ENCODE measurements at regions not wholly inside any gene's neighbourhood (a gene's known extent, or its start where the extent isn't known, plus 50 kb on each side); places are given as distances from the start of the nearest gene placed in this dataset.

- TF ChIP-seq, protein P1, sequence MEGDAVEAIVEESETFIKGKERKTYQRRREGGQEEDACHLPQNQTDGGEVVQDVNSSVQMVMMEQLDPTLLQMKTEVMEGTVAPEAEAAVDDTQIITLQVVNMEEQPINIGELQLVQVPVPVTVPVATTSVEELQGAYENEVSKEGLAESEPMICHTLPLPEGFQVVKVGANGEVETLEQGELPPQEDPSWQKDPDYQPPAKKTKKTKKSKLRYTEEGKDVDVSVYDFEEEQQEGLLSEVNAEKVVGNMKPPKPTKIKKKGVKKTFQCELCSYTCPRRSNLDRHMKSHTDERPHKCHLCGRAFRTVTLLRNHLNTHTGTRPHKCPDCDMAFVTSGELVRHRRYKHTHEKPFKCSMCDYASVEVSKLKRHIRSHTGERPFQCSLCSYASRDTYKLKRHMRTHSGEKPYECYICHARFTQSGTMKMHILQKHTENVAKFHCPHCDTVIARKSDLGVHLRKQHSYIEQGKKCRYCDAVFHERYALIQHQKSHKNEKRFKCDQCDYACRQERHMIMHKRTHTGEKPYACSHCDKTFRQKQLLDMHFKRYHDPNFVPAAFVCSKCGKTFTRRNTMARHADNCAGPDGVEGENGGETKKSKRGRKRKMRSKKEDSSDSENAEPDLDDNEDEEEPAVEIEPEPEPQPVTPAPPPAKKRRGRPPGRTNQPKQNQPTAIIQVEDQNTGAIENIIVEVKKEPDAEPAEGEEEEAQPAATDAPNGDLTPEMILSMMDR (IDR thresholded peaks at IDR 0.05; ENCODE audit: unreplicated experiment): no peak
- no peaks in the 10 kb centered on the region for H3K4me1 Mint-ChIP-seq (ENCODE audit: low read depth)
These were observed 220.8 kb upstream of the ZNF507 start for GRCh38 chr19:32124585-32124984.

DNA sequence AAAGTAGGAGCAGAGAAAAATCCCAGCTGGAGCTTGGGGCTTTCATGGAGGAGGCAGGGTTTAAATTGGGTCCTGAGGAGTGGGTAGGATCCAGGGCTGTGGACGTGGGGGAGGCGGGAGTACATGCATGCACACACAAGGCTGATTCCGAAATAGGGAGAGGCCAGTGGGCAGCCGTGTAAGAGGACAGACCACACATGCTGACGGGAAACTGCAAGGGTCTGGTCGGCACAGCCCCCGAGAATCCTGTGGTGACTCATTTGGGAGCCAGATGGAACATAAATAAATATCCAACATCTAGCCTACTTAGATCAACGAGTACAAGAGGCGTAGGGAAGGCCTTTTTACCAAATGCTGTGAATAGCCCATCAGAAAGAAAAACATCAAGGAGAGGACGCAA is 216.3 kb upstream of the ZNF507 start:
- Mint-ChIP-seq H3K27ac (no peak overlapping the region), H3K27me3 (no peaks in the 10 kb centered on the region), H3K4me3 (ENCODE audit: low read depth) (no peak overlapping the region), H3K9me3 (ENCODE audit: low read depth) (no peaks in the 10 kb centered on the region), H3K4me1 (ENCODE audit: low read depth) (no peaks in the 10 kb centered on the region), H3K36me3 (ENCODE audit: insufficient read depth) (no peaks in the 10 kb centered on the region)
- TF ChIP-seq, protein P1 (IDR thresholded peaks at IDR 0.05; ENCODE audit: unreplicated experiment): no peak
- DNase-seq (ENCODE audit: low spot score, unreplicated experiment): no peak

More at GRCh38 chr19:32124585-32124984, 220.8 kb upstream of the ZNF507 start:
- Mint-ChIP-seq H3K9me3 (ENCODE audit: low read depth) (no peaks in the 10 kb centered on the region), H3K27me3 (no peaks in the 10 kb centered on the region), H3K4me3 (ENCODE audit: low read depth) (no peak overlapping the region), H3K27ac (no peak overlapping the region), H3K36me3 (ENCODE audit: insufficient read depth) (no peaks in the 10 kb centered on the region)
- no peak for DNase-seq (ENCODE audit: low spot score, unreplicated experiment)

DNA sequence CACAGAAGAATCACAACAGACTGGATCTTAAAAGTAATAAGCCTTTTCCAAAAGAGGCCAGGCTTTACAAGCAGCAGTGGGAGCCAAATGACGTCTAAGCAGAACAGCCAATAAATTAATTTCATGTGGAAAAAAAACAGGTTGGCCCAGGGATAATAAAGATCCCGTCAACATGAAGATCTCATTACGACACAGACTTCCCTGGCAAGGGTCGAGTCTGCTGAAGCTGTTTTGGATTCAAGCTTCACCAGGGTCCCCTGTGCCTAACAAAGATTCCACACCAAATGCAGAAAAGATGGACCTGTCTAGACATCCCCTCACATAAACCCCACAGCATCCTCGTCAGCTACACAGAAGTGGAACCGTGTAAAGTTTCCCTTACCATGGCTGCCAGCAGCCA is 215.1 kb upstream of the ZNF507 start:
- DNase-seq (ENCODE audit: low spot score, unreplicated experiment): no peak
- no peaks in the 10 kb centered on the region for H3K9me3 Mint-ChIP-seq (ENCODE audit: low read depth)
- H3K27ac Mint-ChIP-seq: no peak overlapping the region
- TF ChIP-seq, protein P1 (IDR thresholded peaks at IDR 0.05; ENCODE audit: unreplicated experiment): no peak
- no peaks in the 10 kb centered on the region for H3K4me1 Mint-ChIP-seq (ENCODE audit: low read depth)
- H3K4me3 Mint-ChIP-seq (ENCODE audit: low read depth): no peak overlapping the region
- H3K36me3 Mint-ChIP-seq (ENCODE audit: insufficient read depth): no peaks in the 10 kb centered on the region
- H3K27me3 Mint-ChIP-seq: no peaks in the 10 kb centered on the region

DNA sequence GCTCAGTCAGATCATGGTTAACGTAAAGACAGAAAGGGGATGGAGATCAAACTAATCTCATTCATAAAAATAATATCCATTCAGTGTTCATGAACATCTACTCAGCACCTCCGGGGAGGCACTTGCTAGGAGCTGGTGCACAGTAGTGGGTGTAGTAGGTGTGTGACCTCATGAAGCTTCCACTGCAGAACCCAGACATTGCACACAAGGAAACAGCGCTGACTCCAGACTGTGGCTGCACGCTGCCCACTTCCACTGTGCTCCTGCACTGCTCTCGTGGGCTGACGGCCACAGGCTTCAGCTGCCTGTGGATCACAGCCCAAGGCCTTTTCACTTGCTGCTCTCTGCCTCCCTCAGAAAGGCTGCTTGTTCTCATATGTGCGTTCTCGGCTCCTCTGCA is 214.4 kb upstream of the ZNF507 start:
- Mint-ChIP-seq H3K36me3 (ENCODE audit: insufficient read depth) (no peaks in the 10 kb centered on the region), H3K27ac (no peak overlapping the region), H3K9me3 (ENCODE audit: low read depth) (no peaks in the 10 kb centered on the region), H3K4me3 (ENCODE audit: low read depth) (no peak overlapping the region), H3K27me3 (peaks cover 2% of the 10 kb centered on the region), H3K4me1 (ENCODE audit: low read depth) (no peaks in the 10 kb centered on the region)
- TF ChIP-seq, protein P1 (IDR thresholded peaks at IDR 0.05; ENCODE audit: unreplicated experiment): no peak
- DNase-seq (ENCODE audit: low spot score, unreplicated experiment): no peak

DNA sequence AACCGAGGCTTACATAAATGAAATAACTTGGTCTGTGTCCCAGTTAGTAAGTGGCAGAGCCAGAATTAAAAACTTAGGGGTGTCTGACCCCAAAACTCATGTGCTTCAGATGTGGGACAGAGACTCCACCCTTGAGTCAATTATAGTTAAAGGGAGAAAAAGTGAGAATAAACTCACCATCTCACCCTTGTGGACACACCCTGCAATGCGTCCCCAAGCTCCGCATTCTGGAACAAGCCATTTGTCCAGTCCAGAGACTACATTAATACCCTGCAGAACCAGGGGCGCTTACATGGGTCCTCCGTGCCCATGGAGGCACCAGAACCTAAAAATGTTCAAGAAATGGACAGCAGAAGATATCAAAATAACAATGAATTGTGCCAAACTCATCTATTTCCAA is 207.0 kb upstream of the ZNF507 start:
- TF ChIP-seq, protein P1 (IDR thresholded peaks at IDR 0.05; ENCODE audit: unreplicated experiment): peak; percentile 45
- peaks cover 15% of the 10 kb centered on the region for H3K27me3 Mint-ChIP-seq
- H3K4me1 Mint-ChIP-seq (ENCODE audit: low read depth): no peaks in the 10 kb centered on the region
- no peaks in the 10 kb centered on the region for H3K36me3 Mint-ChIP-seq (ENCODE audit: insufficient read depth)
- H3K4me3 Mint-ChIP-seq (ENCODE audit: low read depth): no peak overlapping the region
- no peak for DNase-seq (ENCODE audit: low spot score, unreplicated experiment)
- no peak overlapping the region for H3K27ac Mint-ChIP-seq
- no peaks in the 10 kb centered on the region for H3K9me3 Mint-ChIP-seq (ENCODE audit: low read depth)
